GM23338 (cell line): ENCODE measurements at regions not wholly inside any gene's neighbourhood (a gene's known extent, or its start where the extent isn't known, plus 50 kb on each side); places are given as distances from the start of the nearest gene placed in this dataset.

Experiments
- ATAC-seq: fragments of 200-7000 bp; cut with Tn5 transposase; 3 replicates; pipeline ENCODE4 v1.9.1; 2020
- DNase-seq: peaks from one replicate; pipeline ENCODE4 v3.0.0-alpha.2; 2015; ENCODE audit warnings: low spot score
- H2AFZ ChIP-seq: fragments of 200-600 bp; sonication (generic); 2 replicates; pipeline ENCODE4 v1.8.0; 2016; ENCODE audit warnings: antibody characterized with exemption, mild to moderate bottlenecking, moderate library complexity
- H3F3A ChIP-seq: fragments of 200-600 bp; sonication (generic); replicated peaks from 2 replicates; pipeline ENCODE4 v1.8.0; 2017; ENCODE audit warnings: antibody characterized with exemption, mixed run types, low read depth
- H3K27ac ChIP-seq: fragments of 200-600 bp; sonication (generic); 2 replicates; pipeline ENCODE4 v1.6.1; 2016; ENCODE audit warnings: low read depth
- H3K27me3 ChIP-seq: fragments of 200-600 bp; sonication (generic); 2 replicates; pipeline ENCODE4 v1.8.0; 2016; ENCODE audit warnings: mild to moderate bottlenecking, mixed run types, moderate library complexity; ENCODE audit not compliant: insufficient read depth
- H3K36me3 ChIP-seq: fragments of 200-600 bp; sonication (generic); 2 replicates; pipeline ENCODE4 v1.8.0; 2016; ENCODE audit warnings: mild to moderate bottlenecking; ENCODE audit not compliant: insufficient read depth
- H3K4me1 ChIP-seq: fragments of 200-600 bp; sonication (generic); 2 replicates; pipeline ENCODE4 v1.8.0; 2016; ENCODE audit warnings: mild to moderate bottlenecking, moderate library complexity; ENCODE audit not compliant: insufficient read depth
- H3K4me2 ChIP-seq: fragments of 200-600 bp; sonication (generic); 2 replicates; pipeline ENCODE4 v1.7.1; 2017; ENCODE audit warnings: mixed run types
- H3K4me3 ChIP-seq: fragments of 200-600 bp; sonication (generic); 2 replicates; pipeline ENCODE4 v1.6.1; 2016; ENCODE audit warnings: mixed run types
- H3K79me2 ChIP-seq: fragments of 200-600 bp; sonication (generic); replicated peaks from 2 replicates; pipeline ENCODE4 v1.8.0; 2017; ENCODE audit warnings: mild to moderate bottlenecking; ENCODE audit not compliant: insufficient read depth
- H3K9me2 ChIP-seq: fragments of 200-600 bp; sonication (generic); 2 replicates; pipeline ENCODE4 v1.8.0; 2017; ENCODE audit not compliant: insufficient read depth
- H4K20me1 ChIP-seq: fragments of 200-600 bp; sonication (generic); replicated peaks from 2 replicates; pipeline ENCODE4 v1.8.0; 2017; ENCODE audit warnings: mild to moderate bottlenecking; ENCODE audit not compliant: insufficient read depth
- H3K27ac Mint-ChIP-seq: 2 replicates; pipeline ENCODE4 v1.8.0; 2020; ENCODE audit warnings: inconsistent platforms, mild to moderate bottlenecking, moderate library complexity, mixed read lengths
- H3K27me3 Mint-ChIP-seq: 3 replicates; pipeline ENCODE4 v1.8.0; 2022; ENCODE audit warnings: low read depth, mild to moderate bottlenecking, moderate library complexity, mixed read lengths, inconsistent platforms; ENCODE audit not compliant: insufficient read depth, poor library complexity
- H3K36me3 Mint-ChIP-seq: 3 replicates; pipeline ENCODE4 v1.8.0; 2021; ENCODE audit warnings: low read depth, mild to moderate bottlenecking, inconsistent platforms, moderate library complexity, mixed read lengths
- H3K4me1 Mint-ChIP-seq: 3 replicates; pipeline ENCODE4 v1.8.0; 2020; ENCODE audit warnings: mild to moderate bottlenecking, inconsistent platforms, mixed read lengths
- H3K4me3 Mint-ChIP-seq: 3 replicates; pipeline ENCODE4 v1.8.0; 2021; ENCODE audit warnings: moderate library complexity, mild to moderate bottlenecking, inconsistent platforms, mixed read lengths
- H3K9me3 Mint-ChIP-seq: 3 replicates; pipeline ENCODE4 v1.8.0; 2020; ENCODE audit warnings: moderate library complexity, mild to moderate bottlenecking, inconsistent platforms, mixed read lengths
- CREB1 ChIP-seq: fragments of 250-450 bp; sonication (Bioruptor Pico); IDR thresholded peaks from 2 replicates; pipeline ENCODE4 v1.5.0; 2020; ENCODE audit warnings: low read depth, mild to moderate bottlenecking, moderate library complexity
- EZH2 ChIP-seq: fragments of 200-600 bp; sonication (generic); IDR thresholded peaks from one replicate; pipeline ENCODE4 v1.8.0; 2017; ENCODE audit warnings: antibody characterized with exemption, mild to moderate bottlenecking, low read depth; ENCODE audit not compliant: unreplicated experiment
- EZH2phosphoT487 ChIP-seq: fragments of 200-600 bp; sonication (generic); IDR thresholded peaks from one replicate; pipeline ENCODE4 v1.8.1; 2018; ENCODE audit warnings: antibody characterized with exemption; ENCODE audit not compliant: unreplicated experiment
- JUNB ChIP-seq: IDR thresholded peaks from one replicate; pipeline ENCODE4 v1.6.1; 2016; ENCODE audit warnings: antibody characterized with exemption; ENCODE audit not compliant: unreplicated experiment
- POLR2AphosphoS5 ChIP-seq: IDR thresholded peaks from 2 replicates; pipeline ENCODE4 v1.6.1; 2016; ENCODE audit warnings: antibody characterized with exemption, low read depth
- STAT1 ChIP-seq: IDR thresholded peaks from one replicate; pipeline ENCODE4 v1.6.1; 2016; ENCODE audit warnings: antibody characterized with exemption; ENCODE audit not compliant: unreplicated experiment
- TF ChIP-seq, protein P1 (sequence below): IDR thresholded peaks from 2 replicates; pipeline ENCODE4 v1.6.1; 2016; ENCODE audit warnings: antibody characterized with exemption
- TF ChIP-seq, protein P2 (sequence below): IDR thresholded peaks from one replicate; pipeline ENCODE4 v1.6.1; 2018; ENCODE audit warnings: antibody characterized with exemption; ENCODE audit not compliant: unreplicated experiment

DNA sequence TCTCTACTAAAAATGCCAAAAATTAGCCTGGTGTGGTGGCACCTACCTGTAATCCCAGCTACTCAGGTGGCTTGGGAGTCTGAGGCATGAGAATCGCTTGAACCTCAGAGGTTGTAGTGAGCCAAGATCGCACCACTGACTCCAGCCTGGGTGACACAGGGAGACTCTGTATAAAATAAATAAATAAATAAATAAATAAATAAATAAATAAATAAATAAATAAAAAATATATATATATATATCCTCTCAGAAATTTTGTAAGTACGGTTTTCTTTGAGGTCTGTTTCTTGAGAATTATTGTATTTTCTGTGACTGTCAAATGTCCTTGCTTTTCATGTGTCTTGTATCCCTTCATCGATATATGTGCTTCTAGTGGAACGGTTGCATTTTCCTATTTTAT lies 406.9 kb upstream of the FIGN start:
- Histone ChIP-seq H3K27me3 (no peaks in the 10 kb centered on the region), H3K9me2 (0 out of 2 replicates have a peak, but pooled peaks cover 4% of the 10 kb centered on the region), H3K4me1 (no peaks in the 10 kb centered on the region), H3K36me3 (no peaks in the 10 kb centered on the region), H2AFZ (no peak overlapping the region), H3K4me2 (no peak overlapping the region), H3K4me3 (no peak overlapping the region), H3K27ac (no peak overlapping the region), H3K79me2 (no peaks in the 10 kb centered on the region), H4K20me1 (no peaks in the 10 kb centered on the region), H3F3A (no peaks in the 10 kb centered on the region)
- no peaks in the 10 kb centered on the region for H3K36me3 Mint-ChIP-seq
- DNase-seq, result no peak
- no peak overlapping the region for H3K4me3 Mint-ChIP-seq
- H3K9me3 Mint-ChIP-seq, result no peaks in the 10 kb centered on the region
- TF ChIP-seq POLR2AphosphoS5, result no peak
- no peak for TF ChIP-seq EZH2phosphoT487
- no peak for TF ChIP-seq STAT1
- TF ChIP-seq JUNB, result no peak
- TF ChIP-seq, protein P1, sequence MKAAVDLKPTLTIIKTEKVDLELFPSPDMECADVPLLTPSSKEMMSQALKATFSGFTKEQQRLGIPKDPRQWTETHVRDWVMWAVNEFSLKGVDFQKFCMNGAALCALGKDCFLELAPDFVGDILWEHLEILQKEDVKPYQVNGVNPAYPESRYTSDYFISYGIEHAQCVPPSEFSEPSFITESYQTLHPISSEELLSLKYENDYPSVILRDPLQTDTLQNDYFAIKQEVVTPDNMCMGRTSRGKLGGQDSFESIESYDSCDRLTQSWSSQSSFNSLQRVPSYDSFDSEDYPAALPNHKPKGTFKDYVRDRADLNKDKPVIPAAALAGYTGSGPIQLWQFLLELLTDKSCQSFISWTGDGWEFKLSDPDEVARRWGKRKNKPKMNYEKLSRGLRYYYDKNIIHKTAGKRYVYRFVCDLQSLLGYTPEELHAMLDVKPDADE, result no peak
- TF ChIP-seq EZH2, result no peak
- TF ChIP-seq, protein P2, sequence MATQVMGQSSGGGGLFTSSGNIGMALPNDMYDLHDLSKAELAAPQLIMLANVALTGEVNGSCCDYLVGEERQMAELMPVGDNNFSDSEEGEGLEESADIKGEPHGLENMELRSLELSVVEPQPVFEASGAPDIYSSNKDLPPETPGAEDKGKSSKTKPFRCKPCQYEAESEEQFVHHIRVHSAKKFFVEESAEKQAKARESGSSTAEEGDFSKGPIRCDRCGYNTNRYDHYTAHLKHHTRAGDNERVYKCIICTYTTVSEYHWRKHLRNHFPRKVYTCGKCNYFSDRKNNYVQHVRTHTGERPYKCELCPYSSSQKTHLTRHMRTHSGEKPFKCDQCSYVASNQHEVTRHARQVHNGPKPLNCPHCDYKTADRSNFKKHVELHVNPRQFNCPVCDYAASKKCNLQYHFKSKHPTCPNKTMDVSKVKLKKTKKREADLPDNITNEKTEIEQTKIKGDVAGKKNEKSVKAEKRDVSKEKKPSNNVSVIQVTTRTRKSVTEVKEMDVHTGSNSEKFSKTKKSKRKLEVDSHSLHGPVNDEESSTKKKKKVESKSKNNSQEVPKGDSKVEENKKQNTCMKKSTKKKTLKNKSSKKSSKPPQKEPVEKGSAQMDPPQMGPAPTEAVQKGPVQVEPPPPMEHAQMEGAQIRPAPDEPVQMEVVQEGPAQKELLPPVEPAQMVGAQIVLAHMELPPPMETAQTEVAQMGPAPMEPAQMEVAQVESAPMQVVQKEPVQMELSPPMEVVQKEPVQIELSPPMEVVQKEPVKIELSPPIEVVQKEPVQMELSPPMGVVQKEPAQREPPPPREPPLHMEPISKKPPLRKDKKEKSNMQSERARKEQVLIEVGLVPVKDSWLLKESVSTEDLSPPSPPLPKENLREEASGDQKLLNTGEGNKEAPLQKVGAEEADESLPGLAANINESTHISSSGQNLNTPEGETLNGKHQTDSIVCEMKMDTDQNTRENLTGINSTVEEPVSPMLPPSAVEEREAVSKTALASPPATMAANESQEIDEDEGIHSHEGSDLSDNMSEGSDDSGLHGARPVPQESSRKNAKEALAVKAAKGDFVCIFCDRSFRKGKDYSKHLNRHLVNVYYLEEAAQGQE, result no peak
- TF ChIP-seq CREB1 (CRISPR knock-in tag), result no peak
- no peak for ATAC-seq
- peaks cover 2% of the 10 kb centered on the region for H3K27me3 Mint-ChIP-seq
- H3K4me1 Mint-ChIP-seq, result no peaks in the 10 kb centered on the region
- H3K27ac Mint-ChIP-seq, result no peak overlapping the region

DNA sequence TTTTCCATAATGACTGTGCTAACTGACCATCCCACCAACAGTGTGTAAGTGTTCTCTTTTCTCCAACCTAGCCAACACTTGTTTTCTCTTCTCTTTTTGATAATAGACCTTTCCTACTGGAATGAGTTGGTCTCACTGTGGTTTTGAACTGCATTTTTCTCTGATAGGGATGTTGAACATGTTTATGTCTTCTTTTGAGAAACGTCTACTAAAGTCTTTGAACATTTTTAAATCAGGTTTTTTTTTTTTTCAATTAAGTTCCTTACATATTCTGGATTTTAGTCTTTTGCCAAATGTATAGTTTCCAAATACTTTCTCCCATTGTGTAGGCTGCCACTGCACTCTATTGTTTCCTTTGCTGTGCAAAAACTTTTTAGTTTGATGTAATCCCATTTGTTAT lies 405.5 kb upstream of the FIGN start:
- no peaks in the 10 kb centered on the region for H3K36me3 ChIP-seq
- H4K20me1 ChIP-seq, result no peaks in the 10 kb centered on the region
- no peaks in the 10 kb centered on the region for H3K79me2 ChIP-seq
- ATAC-seq, result no peak
- Mint-ChIP-seq H3K36me3 (no peaks in the 10 kb centered on the region), H3K4me1 (no peaks in the 10 kb centered on the region), H3K27me3 (peaks cover 2% of the 10 kb centered on the region), H3K4me3 (no peak overlapping the region), H3K27ac (no peak overlapping the region), H3K9me3 (no peaks in the 10 kb centered on the region)
- no peak for DNase-seq
- H3K4me2 ChIP-seq, result no peak overlapping the region
- H3F3A ChIP-seq, result no peaks in the 10 kb centered on the region
- no peaks in the 10 kb centered on the region for H3K27me3 ChIP-seq
- H3K9me2 ChIP-seq, result 0 out of 2 replicates have a peak, but pooled peaks cover 4% of the 10 kb centered on the region
- H2AFZ ChIP-seq, result no peak overlapping the region
- no peak overlapping the region for H3K4me3 ChIP-seq
- no peak overlapping the region for H3K27ac ChIP-seq
- TF ChIP-seq EZH2 (no peak), CREB1 (CRISPR knock-in tag) (no peak), POLR2AphosphoS5 (no peak)
- no peaks in the 10 kb centered on the region for H3K4me1 ChIP-seq
